Hepatocyte (in vitro differentiated cells): ENCODE measurements at regions not wholly inside any gene's neighbourhood (a gene's known extent, or its start where the extent isn't known, plus 50 kb on each side); places are given as distances from the start of the nearest gene placed in this dataset.

Experiments
- CTCF ChIP-seq: fragments of 200-600 bp; sonication (generic); IDR thresholded peaks from 2 replicates; pipeline ENCODE4 v1.5.1; 2016; ENCODE audit warnings: antibody characterized with exemption, mild to moderate bottlenecking; ENCODE audit not compliant: poor library complexity
- EZH2 ChIP-seq: fragments of 200-600 bp; sonication (generic); IDR thresholded peaks from 2 replicates; pipeline ENCODE4 v1.6.1; 2016; ENCODE audit warnings: antibody characterized with exemption, mild to moderate bottlenecking, borderline replicate concordance
- EZH2phosphoT487 ChIP-seq: fragments of 200-600 bp; sonication (generic); IDR thresholded peaks from one replicate; pipeline ENCODE4 v1.6.1; 2018; ENCODE audit warnings: antibody characterized with exemption, mild to moderate bottlenecking, low read depth, moderate library complexity; ENCODE audit not compliant: unreplicated experiment, severe bottlenecking

DNA sequence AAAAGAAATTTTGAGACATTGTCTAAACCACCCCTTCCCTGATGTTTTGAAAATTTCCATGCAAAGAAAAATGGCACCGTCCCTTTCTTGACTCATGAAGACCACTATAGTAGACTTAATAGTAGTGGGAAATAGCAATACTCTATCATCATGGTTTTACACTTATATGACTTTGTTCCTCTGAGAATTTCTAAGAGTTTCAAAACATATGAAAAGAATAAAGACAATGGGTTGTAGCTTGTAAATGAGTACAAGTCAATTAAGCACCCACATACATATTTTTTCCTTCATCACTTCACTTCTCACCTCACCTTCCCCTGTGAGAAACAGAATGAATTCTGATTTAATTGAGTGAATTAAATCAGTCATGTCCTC lies 151.7 kb downstream of the LYPLAL1 start:
- TF ChIP-seq CTCF (no peak), EZH2 (no peak), EZH2phosphoT487 (no peak)
